ENCODE measurements at regions not wholly inside any gene's neighbourhood (a gene's known extent, or its start where the extent isn't known, plus 50 kb on each side); places are given as distances from the start of the nearest gene placed in this dataset.

DNA sequence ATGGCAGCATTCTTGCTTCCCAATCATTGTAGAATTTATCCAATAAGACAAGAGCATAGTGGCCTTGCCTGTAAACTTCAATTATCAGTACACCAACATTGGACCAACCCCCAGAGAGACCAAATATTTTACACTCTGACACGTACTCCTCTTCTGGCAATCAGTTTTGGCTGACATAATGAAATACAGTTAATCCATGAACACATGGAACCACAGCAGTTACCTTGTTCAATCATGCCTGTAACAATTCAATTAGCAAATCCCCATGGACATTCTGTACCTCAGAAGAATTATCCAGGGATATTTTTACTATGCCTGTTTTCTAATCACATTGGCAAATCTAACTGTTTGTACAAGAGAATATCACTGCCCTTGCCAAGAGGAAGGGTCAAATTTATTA is 2162.0 kb downstream of the MRPL39 start:
- no peak overlapping the region for H3K4me3 ChIP-seq
- H3K27me3 ChIP-seq: no peaks in the 10 kb centered on the region
- H3K4me1 ChIP-seq: no peaks in the 10 kb centered on the region
- no peaks in the 10 kb centered on the region for H3K9me3 ChIP-seq
- H3K4me2 ChIP-seq: no peak overlapping the region
- no peaks in the 10 kb centered on the region for H4K20me1 ChIP-seq
- no peaks in the 10 kb centered on the region for H3K36me3 ChIP-seq
- H3K9ac ChIP-seq: no peak overlapping the region
- TF ChIP-seq Cebpa-rat (IDR thresholded peaks at IDR 0.05): no peak
- no peak overlapping the region for H3K27ac ChIP-seq

DNA sequence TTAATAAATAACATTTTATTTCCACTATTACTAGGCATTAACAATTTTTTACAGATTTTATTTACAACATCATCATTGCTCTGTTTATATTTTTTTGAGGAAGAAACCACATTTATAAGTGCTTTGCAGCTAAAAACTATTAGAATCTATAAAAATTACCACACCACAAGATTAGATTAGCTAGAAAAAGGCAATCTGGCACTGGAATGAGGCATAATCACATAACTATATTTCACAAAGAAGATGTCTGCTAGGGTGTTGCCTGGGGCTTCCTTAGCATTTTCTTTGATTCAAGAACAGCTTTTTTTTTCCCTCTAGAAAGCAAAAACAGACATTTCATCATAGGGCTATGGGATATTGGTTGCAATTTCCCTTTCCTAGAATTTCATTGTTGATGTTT is 2169.2 kb downstream of the MRPL39 start:
- Histone ChIP-seq H3K4me3 (no peak overlapping the region), H3K9me3 (no peaks in the 10 kb centered on the region), H3K27me3 (no peaks in the 10 kb centered on the region), H3K9ac (no peak overlapping the region), H3K4me2 (no peak overlapping the region), H3K36me3 (no peaks in the 10 kb centered on the region), H3K4me1 (no peaks in the 10 kb centered on the region), H3K27ac (no peak overlapping the region), H4K20me1 (no peaks in the 10 kb centered on the region)
- TF ChIP-seq Cebpa-rat (IDR thresholded peaks at IDR 0.05): no peak

DNA sequence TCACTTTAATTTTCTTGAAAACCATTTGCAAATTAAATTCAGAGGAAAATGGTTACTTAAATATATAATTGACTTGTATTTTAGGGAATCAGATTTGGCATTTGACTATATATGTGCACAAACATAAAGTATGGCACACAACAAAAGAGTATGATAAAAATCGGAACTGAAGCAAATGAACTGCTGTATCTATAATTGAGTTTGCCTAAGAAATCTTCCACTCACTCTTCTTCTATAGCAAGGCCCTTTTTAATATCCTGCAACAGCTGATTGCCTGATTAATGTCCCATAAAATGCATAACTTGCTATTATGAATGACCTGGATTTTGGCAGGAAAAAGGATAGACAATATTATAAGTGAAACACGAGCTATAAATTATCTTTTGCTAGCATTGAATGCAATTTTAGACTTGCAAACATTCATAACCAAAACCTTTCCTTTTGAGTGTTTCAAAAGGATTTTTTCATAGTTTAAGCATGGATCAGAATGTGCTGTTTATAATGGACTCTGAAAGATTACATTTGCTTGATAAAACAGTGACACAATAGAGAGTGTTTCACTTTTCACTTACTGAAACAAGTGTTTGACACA is 2204.3 kb downstream of the MRPL39 start:
- H3K27ac ChIP-seq: no peak overlapping the region
- no peaks in the 10 kb centered on the region for H3K36me3 ChIP-seq
- no peaks in the 10 kb centered on the region for H3K4me1 ChIP-seq
- no peak overlapping the region for H3K4me3 ChIP-seq
- no peak overlapping the region for H3K9ac ChIP-seq
- H3K4me2 ChIP-seq: no peak overlapping the region
- no peak for TF ChIP-seq Cebpa-rat (IDR thresholded peaks at IDR 0.05)
- H4K20me1 ChIP-seq: no peaks in the 10 kb centered on the region
- no peaks in the 10 kb centered on the region for H3K27me3 ChIP-seq
- no peaks in the 10 kb centered on the region for H3K9me3 ChIP-seq

GRCh38 chr21:23401278-23401677 is 2206.0 kb downstream of the MRPL39 start:
- Histone ChIP-seq H4K20me1 (no peaks in the 10 kb centered on the region), H3K9me3 (no peaks in the 10 kb centered on the region), H3K27me3 (no peaks in the 10 kb centered on the region), H3K4me1 (no peaks in the 10 kb centered on the region), H3K36me3 (no peaks in the 10 kb centered on the region), H3K4me2 (no peak overlapping the region), H3K4me3 (no peak overlapping the region), H3K27ac (no peak overlapping the region), H3K9ac (no peak overlapping the region)
- TF ChIP-seq Cebpa-rat (IDR thresholded peaks at IDR 0.05): no peak

DNA sequence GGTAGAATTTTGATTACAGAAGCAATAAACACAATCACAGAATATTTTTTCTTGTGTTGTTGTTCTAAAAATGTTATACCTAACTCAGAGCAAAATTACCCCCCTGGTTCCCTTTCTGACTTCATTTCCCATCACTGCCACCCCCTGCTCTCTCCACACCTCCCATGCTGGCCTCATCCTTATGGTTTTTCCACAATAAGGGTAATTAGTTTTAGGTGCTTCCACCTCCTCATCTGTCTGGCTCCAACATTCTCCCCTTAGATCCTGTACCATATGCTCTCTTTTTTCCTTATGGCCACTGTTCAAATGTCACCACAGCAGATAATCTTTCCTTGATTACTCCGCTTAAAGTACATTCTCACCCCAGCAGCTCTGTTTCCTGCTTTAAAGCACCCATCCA is 2208.6 kb downstream of the MRPL39 start:
- H3K27me3 ChIP-seq: no peaks in the 10 kb centered on the region
- no peak for TF ChIP-seq Cebpa-rat (IDR thresholded peaks at IDR 0.05)
- no peaks in the 10 kb centered on the region for H3K4me1 ChIP-seq

GRCh38 chr21:23394458-23394857 is 2212.8 kb downstream of the MRPL39 start:
- no peaks in the 10 kb centered on the region for H4K20me1 ChIP-seq
- no peak overlapping the region for H3K27ac ChIP-seq
- H3K36me3 ChIP-seq: no peaks in the 10 kb centered on the region
- no peak overlapping the region for H3K9ac ChIP-seq
- TF ChIP-seq Cebpa-rat (IDR thresholded peaks at IDR 0.05): no peak
- H3K27me3 ChIP-seq: no peaks in the 10 kb centered on the region
- no peaks in the 10 kb centered on the region for H3K9me3 ChIP-seq
- no peaks in the 10 kb centered on the region for H3K4me1 ChIP-seq
- H3K4me2 ChIP-seq: no peak overlapping the region
- H3K4me3 ChIP-seq: no peak overlapping the region

More for the DNA sequence above, 2208.6 kb downstream of the MRPL39 start:
- no peaks in the 10 kb centered on the region for H3K9me3 ChIP-seq
- H3K36me3 ChIP-seq: no peaks in the 10 kb centered on the region
- H3K27ac ChIP-seq: no peak overlapping the region
- no peaks in the 10 kb centered on the region for H4K20me1 ChIP-seq
- no peak overlapping the region for H3K9ac ChIP-seq
- no peak overlapping the region for H3K4me3 ChIP-seq
- no peak overlapping the region for H3K4me2 ChIP-seq

DNA sequence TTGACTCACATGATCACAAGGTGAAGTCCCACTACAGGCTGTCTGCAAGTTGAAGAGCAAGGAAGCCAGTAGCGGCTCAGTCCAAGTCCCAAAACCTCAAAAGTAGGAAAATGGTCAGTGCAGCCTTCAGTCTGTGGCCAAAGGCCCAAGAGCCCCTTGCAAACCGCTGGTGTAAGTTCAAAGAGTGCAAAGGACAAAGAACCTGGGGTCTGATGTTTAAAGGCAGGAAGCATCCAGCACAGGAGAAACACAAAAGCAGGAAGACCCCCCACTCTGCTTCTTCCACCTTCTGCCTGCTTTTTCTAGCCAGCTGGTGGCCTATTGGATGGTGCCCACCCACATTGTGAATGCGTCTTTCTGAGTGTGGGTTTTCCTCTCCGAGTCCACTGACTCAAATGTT is 2222.6 kb downstream of the MRPL39 start:
- no peak overlapping the region for H3K9ac ChIP-seq
- H4K20me1 ChIP-seq: no peaks in the 10 kb centered on the region

GRCh38 chr21:23374155-23374554 is 2233.1 kb downstream of the MRPL39 start:
- Histone ChIP-seq H3K36me3 (no peaks in the 10 kb centered on the region), H3K4me3 (no peak overlapping the region), H3K27ac (no peak overlapping the region), H3K4me2 (no peak overlapping the region), H3K9ac (no peak overlapping the region), H4K20me1 (no peaks in the 10 kb centered on the region), H3K9me3 (peaks cover 8% of the 10 kb centered on the region), H3K27me3 (no peaks in the 10 kb centered on the region), H3K4me1 (no peaks in the 10 kb centered on the region)
- TF ChIP-seq Cebpa-rat (IDR thresholded peaks at IDR 0.05): no peak

More for the DNA sequence above, 2222.6 kb downstream of the MRPL39 start:
- Histone ChIP-seq H3K36me3 (no peaks in the 10 kb centered on the region), H3K27me3 (no peaks in the 10 kb centered on the region), H3K4me1 (no peaks in the 10 kb centered on the region), H3K4me2 (no peak overlapping the region), H3K27ac (no peak overlapping the region), H3K4me3 (no peak overlapping the region), H3K9me3 (no peaks in the 10 kb centered on the region)
- TF ChIP-seq Cebpa-rat (IDR thresholded peaks at IDR 0.05): no peak

GRCh38 chr21:23356905-23357304 is 2250.4 kb downstream of the MRPL39 start:
- H3K9me3 ChIP-seq: peaks cover 29% of the 10 kb centered on the region
- no peaks in the 10 kb centered on the region for H4K20me1 ChIP-seq
- no peaks in the 10 kb centered on the region for H3K27me3 ChIP-seq
- H3K4me3 ChIP-seq: no peak overlapping the region
- no peak for TF ChIP-seq Cebpa-rat (IDR thresholded peaks at IDR 0.05)
- H3K4me1 ChIP-seq: no peaks in the 10 kb centered on the region
- H3K36me3 ChIP-seq: no peaks in the 10 kb centered on the region
- no peak overlapping the region for H3K27ac ChIP-seq
- no peak overlapping the region for H3K4me2 ChIP-seq
- H3K9ac ChIP-seq: no peak overlapping the region

GRCh38 chr21:23316190-23316589 is 2291.1 kb downstream of the MRPL39 start:
- no peak for TF ChIP-seq Cebpa-rat (IDR thresholded peaks at IDR 0.05)
- H3K36me3 ChIP-seq: no peaks in the 10 kb centered on the region

GRCh38 chr21:23308741-23309140 is 2298.5 kb downstream of the MRPL39 start:
- H3K27ac ChIP-seq: no peak overlapping the region

More at GRCh38 chr21:23316190-23316589, 2291.1 kb downstream of the MRPL39 start:
- H3K9me3 ChIP-seq: no peaks in the 10 kb centered on the region
- H3K27ac ChIP-seq: no peak overlapping the region
- no peaks in the 10 kb centered on the region for H3K4me1 ChIP-seq
- H4K20me1 ChIP-seq: no peaks in the 10 kb centered on the region
- H3K9ac ChIP-seq: no peak overlapping the region
- no peak overlapping the region for H3K4me2 ChIP-seq
- H3K27me3 ChIP-seq: no peaks in the 10 kb centered on the region
- no peak overlapping the region for H3K4me3 ChIP-seq

More at GRCh38 chr21:23308741-23309140, 2298.5 kb downstream of the MRPL39 start:
- Histone ChIP-seq H3K9me3 (no peaks in the 10 kb centered on the region), H3K4me2 (no peak overlapping the region), H3K4me1 (no peaks in the 10 kb centered on the region), H4K20me1 (no peaks in the 10 kb centered on the region), H3K4me3 (no peak overlapping the region), H3K27me3 (no peaks in the 10 kb centered on the region), H3K36me3 (no peaks in the 10 kb centered on the region), H3K9ac (no peak overlapping the region)
- no peak for TF ChIP-seq Cebpa-rat (IDR thresholded peaks at IDR 0.05)
